NCI-H1417 (cell line): ENCODE measurements at regions not wholly inside any gene's neighbourhood (a gene's known extent, or its start where the extent isn't known, plus 50 kb on each side); places are given as distances from the start of the nearest gene placed in this dataset.
"Not testable (repeated sequence)": the region's sequence is repeated elsewhere in the genome, so short reads cannot be mapped to it uniquely, and the experiment has no call there.

Experiments
- DNase-seq, 3 experiments: peaks; one replicate each; lab custom pipeline; 2025; lab: John Stamatoyannopoulos, UW

- no peak for DNase-seq
Measured at GRCh38 chr1:55541296-55541695, 326.1 kb upstream of the USP24 start.

GRCh38 chr1:55539652-55540512 lies 324.7 kb upstream of the USP24 start:
- DNase-seq = no peak

- no peak for DNase-seq
Measured at GRCh38 chr1:55538428-55538827, 323.3 kb upstream of the USP24 start.

- DNase-seq = no peak
Measured at GRCh38 chr1:55536545-55536865, 321.3 kb upstream of the USP24 start.

GRCh38 chr1:55535724-55536544 lies 320.8 kb upstream of the USP24 start:
- DNase-seq = no peak

- peak in 1 of 3 experiments; percentile 7 for DNase-seq
Measured at GRCh38 chr1:55534565-55535121, 319.5 kb upstream of the USP24 start.

- DNase-seq = no peak
Measured at GRCh38 chr1:55531644-55532043, 316.5 kb upstream of the USP24 start.

- DNase-seq = no peak
Measured at GRCh38 chr1:55530749-55531478, 315.8 kb upstream of the USP24 start.

- no peak for DNase-seq
Measured at GRCh38 chr1:55529017-55529416, 313.9 kb upstream of the USP24 start.

GRCh38 chr1:55527831-55528230 lies 312.7 kb upstream of the USP24 start:
- DNase-seq = no peak

GRCh38 chr1:55526716-55527115 lies 311.6 kb upstream of the USP24 start:
- no peak for DNase-seq

GRCh38 chr1:55524006-55524405 lies 308.8 kb upstream of the USP24 start:
- DNase-seq = no peak

- no peak for DNase-seq
Measured at GRCh38 chr1:55522982-55523381, 307.8 kb upstream of the USP24 start.

- no peak for DNase-seq
Measured at GRCh38 chr1:55522353-55522903, 307.3 kb upstream of the USP24 start.

- DNase-seq = no peak
Measured at GRCh38 chr1:55520861-55521260, 305.7 kb upstream of the USP24 start.

GRCh38 chr1:55519937-55520683 lies 304.9 kb upstream of the USP24 start:
- DNase-seq = no peak

- no peak for DNase-seq
Measured at GRCh38 chr1:55519276-55519675, 304.1 kb upstream of the USP24 start.

GRCh38 chr1:55517036-55517435 lies 301.9 kb upstream of the USP24 start:
- DNase-seq = no peak

- not testable (repeated sequence) for DNase-seq
Measured at GRCh38 chr1:55514571-55514970, 299.4 kb upstream of the USP24 start.

GRCh38 chr1:55512466-55512865 lies 297.3 kb upstream of the USP24 start:
- DNase-seq = no peak

GRCh38 chr1:55507578-55507931 lies 292.4 kb upstream of the USP24 start:
- DNase-seq = no peak
